Smooth muscle cell (in vitro differentiated cells): ENCODE measurements at regions not wholly inside any gene's neighbourhood (a gene's known extent, or its start where the extent isn't known, plus 50 kb on each side); places are given as distances from the start of the nearest gene placed in this dataset.
"Not testable (repeated sequence)": the region's sequence is repeated elsewhere in the genome, so short reads cannot be mapped to it uniquely, and the experiment has no call there.

Source experiments
- DNase-seq: peaks from one replicate; lab custom pipeline; 2025; ENCODE audit not compliant: unreplicated experiment; lab: John Stamatoyannopoulos, UW
- H2AFZ ChIP-seq: fragments of 200-600 bp; sonication (generic); 2 replicates; pipeline ENCODE4 v1.6.0; 2016; ENCODE audit warnings: antibody characterized with exemption, low read depth, mild to moderate bottlenecking
- H3F3A ChIP-seq: fragments of 200-600 bp; sonication (generic); 2 replicates; pipeline ENCODE4 v1.6.0; 2017; ENCODE audit warnings: antibody characterized with exemption, low read depth
- H3K27ac ChIP-seq: fragments of 200-600 bp; sonication (generic); 2 replicates; pipeline ENCODE4 v1.5.1; 2016; ENCODE audit warnings: low read depth, mild to moderate bottlenecking
- H3K27me3 ChIP-seq: fragments of 200-600 bp; sonication (generic); 2 replicates; pipeline ENCODE4 v1.6.1; 2016; ENCODE audit warnings: low read depth, mild to moderate bottlenecking
- H3K36me3 ChIP-seq: fragments of 200-600 bp; sonication (generic); 2 replicates; pipeline ENCODE4 v1.5.1; 2016; ENCODE audit warnings: low read depth
- H3K4me1 ChIP-seq: fragments of 200-600 bp; sonication (generic); 2 replicates; pipeline ENCODE4 v1.5.1; 2016; ENCODE audit warnings: low read depth
- H3K4me2 ChIP-seq: fragments of 200-600 bp; sonication (generic); 2 replicates; pipeline ENCODE4 v1.6.0; 2016; ENCODE audit warnings: mild to moderate bottlenecking
- H3K4me3 ChIP-seq: fragments of 200-600 bp; sonication (generic); 2 replicates; pipeline ENCODE4 v1.5.1; 2016; ENCODE audit warnings: mild to moderate bottlenecking
- H3K79me2 ChIP-seq: fragments of 200-600 bp; sonication (generic); 2 replicates; pipeline ENCODE4 v1.6.0; 2016; ENCODE audit warnings: low read depth, mild to moderate bottlenecking
- H3K9ac ChIP-seq: fragments of 200-600 bp; sonication (generic); 2 replicates; pipeline ENCODE4 v1.6.0; 2016; ENCODE audit warnings: low read depth
- H3K9me3 ChIP-seq: fragments of 200-600 bp; sonication (generic); replicated peaks from 2 replicates; pipeline ENCODE4 v1.5.1; 2016; ENCODE audit warnings: low read depth
- H4K20me1 ChIP-seq: fragments of 200-600 bp; sonication (generic); 2 replicates; pipeline ENCODE4 v1.6.0; 2016; ENCODE audit warnings: low read depth
- WGBS: methylation state at CpG from one replicate; pipeline ENCODE4 v1.1.7; 2016; ENCODE audit warnings: low lambda C conversion rate; 5-methylcytosine and 5-hydroxymethylcytosine counted together
- TF ChIP-seq, protein P1 (sequence below): fragments of 200-600 bp; sonication (generic); IDR thresholded peaks from 2 replicates; pipeline ENCODE4 v1.5.1; 2017; ENCODE audit warnings: borderline replicate concordance, mild to moderate bottlenecking, antibody characterized with exemption; ENCODE audit not compliant: insufficient read depth, poor library complexity, severe bottlenecking

DNA sequence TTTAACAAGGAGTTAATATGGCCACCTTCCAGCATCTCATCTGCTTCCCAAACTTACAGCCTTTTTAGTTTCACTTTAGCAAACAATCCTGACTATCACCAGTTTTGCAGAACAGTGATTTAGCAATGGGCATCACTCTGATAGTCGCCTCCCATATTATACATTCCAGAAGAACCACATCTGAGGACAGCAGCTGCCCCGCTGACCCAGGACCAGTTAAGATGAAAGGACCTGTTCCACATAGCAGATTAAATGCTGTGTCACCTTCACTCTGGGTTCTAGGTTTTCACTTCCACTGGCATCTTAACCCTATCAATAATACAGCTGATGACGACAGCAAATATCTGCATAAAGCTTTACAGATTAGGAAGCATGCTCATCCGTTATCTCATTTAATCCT is 99.8 kb downstream of the TRIM69 start:
- Histone ChIP-seq H3K79me2 (no peaks in the 10 kb centered on the region), H3K27ac (no peak overlapping the region), H3K36me3 (no peaks in the 10 kb centered on the region), H2AFZ (no peak overlapping the region), H3K4me3 (no peak overlapping the region), H3K4me2 (no peak overlapping the region), H3K27me3 (no peaks in the 10 kb centered on the region), H3K9me3 (no peaks in the 10 kb centered on the region), H4K20me1 (no peaks in the 10 kb centered on the region), H3F3A (no peaks in the 10 kb centered on the region), H3K9ac (no peak overlapping the region), H3K4me1 (peaks cover 3% of the 10 kb centered on the region)
- WGBS: 78% methylated on average over 4 of the region's 4 CpGs
- TF ChIP-seq, protein P1, sequence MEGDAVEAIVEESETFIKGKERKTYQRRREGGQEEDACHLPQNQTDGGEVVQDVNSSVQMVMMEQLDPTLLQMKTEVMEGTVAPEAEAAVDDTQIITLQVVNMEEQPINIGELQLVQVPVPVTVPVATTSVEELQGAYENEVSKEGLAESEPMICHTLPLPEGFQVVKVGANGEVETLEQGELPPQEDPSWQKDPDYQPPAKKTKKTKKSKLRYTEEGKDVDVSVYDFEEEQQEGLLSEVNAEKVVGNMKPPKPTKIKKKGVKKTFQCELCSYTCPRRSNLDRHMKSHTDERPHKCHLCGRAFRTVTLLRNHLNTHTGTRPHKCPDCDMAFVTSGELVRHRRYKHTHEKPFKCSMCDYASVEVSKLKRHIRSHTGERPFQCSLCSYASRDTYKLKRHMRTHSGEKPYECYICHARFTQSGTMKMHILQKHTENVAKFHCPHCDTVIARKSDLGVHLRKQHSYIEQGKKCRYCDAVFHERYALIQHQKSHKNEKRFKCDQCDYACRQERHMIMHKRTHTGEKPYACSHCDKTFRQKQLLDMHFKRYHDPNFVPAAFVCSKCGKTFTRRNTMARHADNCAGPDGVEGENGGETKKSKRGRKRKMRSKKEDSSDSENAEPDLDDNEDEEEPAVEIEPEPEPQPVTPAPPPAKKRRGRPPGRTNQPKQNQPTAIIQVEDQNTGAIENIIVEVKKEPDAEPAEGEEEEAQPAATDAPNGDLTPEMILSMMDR: no peak
- no peak for DNase-seq

DNA sequence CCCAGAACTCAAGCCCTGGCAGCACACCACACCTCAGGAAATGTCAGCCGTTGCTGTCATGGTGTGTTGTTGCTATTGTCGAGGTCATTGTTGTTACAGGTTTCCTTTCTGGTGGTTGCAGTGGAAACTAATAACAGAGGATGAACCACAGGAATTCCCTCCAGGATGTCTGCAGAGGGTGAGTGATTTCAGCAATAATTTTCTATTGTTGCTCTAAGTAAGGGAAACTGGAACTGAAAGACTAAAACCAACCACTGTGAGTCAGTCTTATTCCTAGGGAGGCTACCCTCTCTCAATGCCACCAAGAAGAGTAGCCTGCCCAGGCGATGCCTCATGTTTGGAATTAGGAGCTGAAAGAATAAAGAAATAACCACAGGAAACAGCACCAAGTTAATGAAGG is 102.6 kb downstream of the TRIM69 start:
- not testable (repeated sequence) for H3K79me2 ChIP-seq, H3K4me3 ChIP-seq, H2AFZ ChIP-seq, H3K9ac ChIP-seq, H4K20me1 ChIP-seq, H3K4me2 ChIP-seq, H3K4me1 ChIP-seq, DNase-seq, H3K36me3 ChIP-seq, H3K9me3 ChIP-seq, H3F3A ChIP-seq, H3K27me3 ChIP-seq
- H3K27ac ChIP-seq: peak overlapping the region; percentile 19
- 59% methylated on average over 3 of the region's 3 CpGs for WGBS

DNA sequence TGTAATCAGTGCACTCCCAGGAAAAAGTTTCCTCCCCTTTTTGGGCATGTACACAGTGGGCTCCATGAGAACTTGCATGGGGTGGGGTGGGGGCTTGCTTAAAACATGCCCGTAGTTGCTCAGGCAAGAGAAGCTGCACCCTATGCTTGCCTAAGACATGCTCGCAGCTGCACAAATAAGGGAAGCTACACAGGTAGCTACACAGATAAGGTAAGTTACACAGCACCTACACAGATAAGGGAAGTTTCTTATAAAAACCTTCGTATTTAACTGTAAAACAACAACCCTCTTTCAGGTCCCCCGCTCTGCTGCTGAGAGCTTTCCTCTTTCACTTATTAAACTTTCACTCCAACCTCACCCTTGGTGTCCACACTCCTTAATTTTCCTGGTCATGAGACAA is 105.4 kb downstream of the TRIM69 start:
- not testable (repeated sequence) for H2AFZ ChIP-seq, H3F3A ChIP-seq, H3K27ac ChIP-seq, H3K4me3 ChIP-seq, H3K4me1 ChIP-seq, H3K79me2 ChIP-seq, H3K4me2 ChIP-seq, H3K36me3 ChIP-seq, H3K27me3 ChIP-seq, H3K9me3 ChIP-seq, H3K9ac ChIP-seq, DNase-seq, H4K20me1 ChIP-seq
- 88% methylated on average over 4 of the region's 4 CpGs for WGBS

DNA sequence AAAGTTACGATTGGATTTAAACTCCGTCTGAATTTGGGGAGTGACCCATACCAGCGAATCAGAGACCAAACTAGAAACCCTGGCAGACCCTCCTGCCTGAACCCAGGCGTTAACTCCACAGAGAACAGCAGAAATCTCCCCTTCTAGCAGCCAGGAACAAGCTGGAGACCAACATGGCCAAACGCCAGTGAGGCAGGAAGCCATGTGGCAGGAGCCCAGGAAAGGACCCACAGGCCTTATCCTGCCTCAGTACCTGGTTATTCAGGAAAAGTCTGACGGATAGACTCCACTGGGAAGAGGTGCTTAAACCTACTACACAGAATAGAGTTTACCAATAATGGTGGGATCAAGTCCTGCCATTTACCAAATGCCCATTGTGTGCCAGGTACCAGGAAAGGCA is 106.6 kb downstream of the TRIM69 start:
- H3K4me3 ChIP-seq, H3K27ac ChIP-seq, H3K4me1 ChIP-seq, H3K27me3 ChIP-seq, H3K36me3 ChIP-seq, H3K79me2 ChIP-seq, H3K9me3 ChIP-seq, H3F3A ChIP-seq, H2AFZ ChIP-seq, H3K9ac ChIP-seq, DNase-seq, H4K20me1 ChIP-seq, H3K4me2 ChIP-seq: not testable (repeated sequence)
- 90% methylated on average over 6 of the region's 6 CpGs for WGBS

DNA sequence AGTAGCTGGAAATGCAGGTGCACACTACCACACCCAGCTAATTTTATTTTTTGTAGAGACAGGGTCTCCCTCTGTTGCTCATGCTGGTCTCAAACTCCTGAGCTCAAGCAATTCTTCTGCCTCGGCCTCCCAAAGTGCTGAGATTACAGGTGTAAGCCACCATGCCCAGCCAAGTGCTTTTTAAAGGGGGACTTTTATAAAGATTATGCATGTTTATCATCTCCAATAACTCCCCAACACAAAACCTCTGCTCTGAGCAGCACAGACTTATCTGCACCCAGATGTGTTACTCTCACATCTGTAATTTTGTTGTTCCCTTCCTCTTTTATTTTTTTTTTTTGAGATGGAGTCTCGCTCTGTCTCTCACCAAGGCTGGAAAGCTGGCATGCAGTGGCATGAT is 108.6 kb downstream of the TRIM69 start:
- H3K4me1 ChIP-seq, H2AFZ ChIP-seq, H4K20me1 ChIP-seq, H3K36me3 ChIP-seq, DNase-seq, H3K4me3 ChIP-seq, H3K79me2 ChIP-seq, H3K27me3 ChIP-seq, H3K9ac ChIP-seq, H3K27ac ChIP-seq, H3K4me2 ChIP-seq, H3F3A ChIP-seq, H3K9me3 ChIP-seq: not testable (repeated sequence)
- WGBS: 100% methylated on average over 2 of the region's 2 CpGs

DNA sequence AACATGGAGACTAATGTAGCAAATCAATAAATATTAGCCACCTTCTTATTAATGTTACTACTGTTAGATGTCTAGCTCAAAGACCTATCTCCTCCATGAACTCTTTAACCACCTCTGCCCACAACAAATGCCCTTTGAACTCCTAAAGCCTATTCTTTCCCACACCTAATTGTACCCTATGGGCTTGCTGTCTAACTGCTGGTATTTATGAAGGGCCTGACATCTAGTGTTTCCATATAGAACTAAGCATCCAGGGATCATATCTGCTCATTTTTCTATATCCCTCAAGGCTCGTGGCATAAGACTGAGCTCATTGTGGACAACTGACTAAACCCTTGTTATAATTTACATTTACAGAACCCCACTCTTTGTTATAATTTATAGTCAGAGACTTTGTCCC is 109.8 kb downstream of the TRIM69 start:
- H3F3A ChIP-seq: not testable (repeated sequence)

DNA sequence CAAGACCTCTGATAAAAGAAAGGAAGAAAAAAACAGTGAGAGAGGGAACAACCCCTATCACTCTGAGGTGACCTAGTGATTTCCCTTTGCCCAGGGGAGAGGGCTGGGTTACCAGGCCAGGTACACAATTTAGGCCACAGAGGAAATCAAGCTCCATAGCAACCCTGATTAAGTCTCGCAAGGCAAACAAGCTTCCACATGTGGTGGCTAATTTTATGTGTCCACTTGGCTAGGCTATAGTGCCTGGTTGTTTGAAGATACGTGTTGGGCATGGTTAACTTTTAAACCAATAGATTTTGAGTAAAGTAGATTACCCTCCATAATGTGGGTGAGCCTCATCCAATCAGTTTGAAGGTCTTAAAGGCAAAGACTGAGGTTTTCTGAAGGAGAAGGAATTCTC is 108.9 kb upstream of the TERB2 start:
- H3K27ac ChIP-seq, H3K4me2 ChIP-seq, H4K20me1 ChIP-seq, H3K27me3 ChIP-seq, DNase-seq, H3K4me3 ChIP-seq, H3K9ac ChIP-seq, H2AFZ ChIP-seq, H3K36me3 ChIP-seq, H3K4me1 ChIP-seq, H3K79me2 ChIP-seq, H3F3A ChIP-seq, H3K9me3 ChIP-seq: not testable (repeated sequence)
- WGBS: 83% methylated on average over 2 of the region's 2 CpGs

More for the DNA sequence above, 109.8 kb downstream of the TRIM69 start:
- WGBS: 92% methylated on average over 1 of the region's 1 CpG
- not testable (repeated sequence) for H3K4me3 ChIP-seq, H2AFZ ChIP-seq, H3K27ac ChIP-seq, H3K27me3 ChIP-seq, H3K36me3 ChIP-seq, H3K9ac ChIP-seq, H3K79me2 ChIP-seq, H3K4me2 ChIP-seq, DNase-seq, H3K4me1 ChIP-seq, H3K9me3 ChIP-seq, H4K20me1 ChIP-seq

DNA sequence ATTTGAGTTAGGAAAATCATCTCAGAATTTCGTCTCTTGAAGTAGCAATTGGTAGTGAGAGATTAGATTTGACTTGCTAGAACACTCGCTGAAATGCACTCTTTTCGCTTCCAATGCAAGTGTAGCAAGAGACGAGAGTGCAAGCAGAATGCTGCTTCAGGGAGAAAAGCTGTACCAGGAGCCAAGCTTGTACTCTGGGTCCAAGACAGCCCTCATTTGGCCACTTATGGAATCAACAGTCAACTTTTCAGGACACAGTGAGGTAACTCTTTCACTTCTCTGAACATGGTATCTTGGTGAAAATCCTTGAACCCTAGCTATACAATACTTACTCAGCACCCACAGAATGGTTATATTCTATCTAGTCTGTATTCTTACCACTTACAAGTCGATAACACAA is 107.6 kb upstream of the TERB2 start:
- H3K79me2 ChIP-seq, DNase-seq, H4K20me1 ChIP-seq, H3K4me2 ChIP-seq, H3K36me3 ChIP-seq, H3K9ac ChIP-seq, H3K27me3 ChIP-seq, H3K4me1 ChIP-seq, H3F3A ChIP-seq, H3K9me3 ChIP-seq, H3K27ac ChIP-seq, H2AFZ ChIP-seq, H3K4me3 ChIP-seq: not testable (repeated sequence)
- 74% methylated on average over 5 of the region's 5 CpGs for WGBS
